Keratinocyte (primary cell): ENCODE measurements at regions not wholly inside any gene's neighbourhood (a gene's known extent, or its start where the extent isn't known, plus 50 kb on each side); places are given as distances from the start of the nearest gene placed in this dataset.

ENCODE experiments used
- DNase-seq: peaks from one replicate; pipeline ENCODE4 v3.0.0-alpha.2; 2011; ENCODE audit warnings: low read depth, missing footprints, low spot score
- FAIRE-seq: peaks from 2 replicates; lab custom pipeline; 2011; peaks lifted over from hg19 to GRCh38; lab: Jason Lieb, UNC
- H2AFZ ChIP-seq: 2 replicates; pipeline ENCODE4 v1.6.0; 2012; ENCODE audit warnings: low read length, control low read depth, inconsistent platforms; ENCODE audit not compliant: control insufficient read depth
- H3K27ac ChIP-seq: 2 replicates; pipeline ENCODE4 v1.5.1; 2011; ENCODE audit warnings: low read length; ENCODE audit not compliant: control insufficient read depth, insufficient read depth
- H3K27me3 ChIP-seq: 3 replicates; pipeline ENCODE4 v1.6.0; 2011; ENCODE audit warnings: low read length; ENCODE audit not compliant: control insufficient read depth, insufficient read depth; ENCODE audit errors: extremely low read depth
- H3K36me3 ChIP-seq, 2 experiments: 2 replicates in 1 of 2; 3 replicates in 1 of 2; pipeline ENCODE4 v1.5.1; 2011; ENCODE audit warnings: low read length in 2 of 2, mild to moderate bottlenecking in 1 of 2; ENCODE audit not compliant: control insufficient read depth in 2 of 2, insufficient read depth in 2 of 2; ENCODE audit errors: extremely low read depth in 1 of 2
- H3K4me1 ChIP-seq: 3 replicates; pipeline ENCODE4 v1.5.1; 2011; ENCODE audit warnings: low read length; ENCODE audit not compliant: control insufficient read depth, insufficient read depth; ENCODE audit errors: extremely low read depth
- H3K4me2 ChIP-seq: 3 replicates; pipeline ENCODE4 v1.6.0; 2011; ENCODE audit warnings: low read depth, low read length; ENCODE audit not compliant: control insufficient read depth, insufficient read depth; ENCODE audit errors: extremely low read depth
- H3K4me3 ChIP-seq, 3 experiments: fragments of 200-600 bp in 1 of 3; sonication (generic) in 1 of 3; 2 replicates in 2 of 3; 3 replicates in 1 of 3; pipeline ENCODE4 v1.5.1; 2011 to 2016; ENCODE audit warnings: low read length in 3 of 3, mild to moderate bottlenecking in 3 of 3, control low read depth in 2 of 3, inconsistent platforms in 1 of 3, low read depth in 1 of 3, mixed read lengths in 1 of 3, mixed run types in 1 of 3, moderate library complexity in 1 of 3; ENCODE audit not compliant: control insufficient read depth in 2 of 3, insufficient read depth in 2 of 3; ENCODE audit errors: extremely low read depth in 1 of 3
- H3K79me2 ChIP-seq: 2 replicates; pipeline ENCODE4 v1.6.0; 2012; ENCODE audit warnings: low read length; ENCODE audit not compliant: control insufficient read depth, insufficient read depth
- H3K9ac ChIP-seq: 3 replicates; pipeline ENCODE4 v1.6.0; 2011; ENCODE audit warnings: low read length; ENCODE audit not compliant: control insufficient read depth, insufficient read depth; ENCODE audit errors: extremely low read depth
- H3K9me1 ChIP-seq: 3 replicates; pipeline ENCODE4 v1.6.0; 2011; ENCODE audit warnings: low read length; ENCODE audit not compliant: control insufficient read depth, insufficient read depth; ENCODE audit errors: extremely low read depth
- H3K9me3 ChIP-seq: 2 replicates; pipeline ENCODE4 v1.5.1; 2012; ENCODE audit warnings: low read depth, low read length; ENCODE audit not compliant: control insufficient read depth
- H4K20me1 ChIP-seq: 3 replicates; pipeline ENCODE4 v1.6.0; 2011; ENCODE audit warnings: low read length; ENCODE audit not compliant: control insufficient read depth, insufficient read depth; ENCODE audit errors: extremely low read depth
- CTCF ChIP-seq, 3 experiments: IDR thresholded peaks in 1 of 3; conservative IDR thresholded peaks in 1 of 3; optimal IDR thresholded peaks in 1 of 3; 2 replicates in 2 of 3; 3 replicates in 1 of 3; pipeline versions ENCODE3 to v1.5.1; 2011; ENCODE audit warnings: low read length in 3 of 3, mild to moderate bottlenecking in 3 of 3, moderate library complexity in 2 of 3, control low read depth in 1 of 3, inconsistent platforms in 1 of 3; ENCODE audit not compliant: insufficient read depth in 2 of 3; ENCODE audit errors: extremely low read depth in 1 of 3
- EZH2 ChIP-seq: IDR thresholded peaks from one replicate; pipeline ENCODE4 v1.6.1; 2012; ENCODE audit warnings: inconsistent platforms, mild to moderate bottlenecking, low read length, moderate library complexity
- dilution Hi-C: fragments of 300-500 bp; cut with MboI; formaldehyde crosslinking; loops from one replicate; pipeline ENCODE4 v1.7.0; 2020; ENCODE audit warnings: low sequenced_read_pairs; ENCODE audit not compliant: extremely low pct_ligation_motif_present

GRCh38 chr2:60046529-60046928, 506.9 kb downstream of the BCL11A start:
- Histone ChIP-seq H3K9me3 (no peaks in the 10 kb centered on the region), H3K4me3 (no peak overlapping the region), H3K79me2 (no peaks in the 10 kb centered on the region), H3K4me1 (no peaks in the 10 kb centered on the region), H3K4me2 (no peak overlapping the region), H3K27me3 (no peaks in the 10 kb centered on the region), H3K36me3 (no peaks in the 10 kb centered on the region), H3K9me1 (no peaks in the 10 kb centered on the region), H3K9ac (no peak overlapping the region), H3K27ac (no peak overlapping the region), H4K20me1 (no peaks in the 10 kb centered on the region), H2AFZ (no peak overlapping the region)
- dilution Hi-C loops, result no loop called here
- DNase-seq (no peak), FAIRE-seq (no peak)
- TF ChIP-seq CTCF (optimal IDR thresholded peaks at IDR 0.05 in 1 of 3, IDR thresholded peaks at IDR 0.05 in 1 of 3, conservative IDR thresholded peaks at IDR 0.05 in 1 of 3; ENCODE audit: extremely low read depth in 1 of 3, insufficient read depth in 2 of 3, low read length in 3 of 3) (no peak), EZH2 (no peak)

- Histone ChIP-seq H3K9me3 (no peaks in the 10 kb centered on the region), H3K36me3 (no peaks in the 10 kb centered on the region), H3K4me2 (no peak overlapping the region), H3K9ac (no peak overlapping the region), H3K27me3 (no peaks in the 10 kb centered on the region), H3K79me2 (no peaks in the 10 kb centered on the region), H3K9me1 (no peaks in the 10 kb centered on the region), H3K4me1 (no peaks in the 10 kb centered on the region), H4K20me1 (no peaks in the 10 kb centered on the region), H2AFZ (no peak overlapping the region), H3K4me3 (no peak overlapping the region), H3K27ac (no peak overlapping the region)
- DNase-seq (no peak), FAIRE-seq (no peak)
- dilution Hi-C loops, result no loop called here
- TF ChIP-seq CTCF (optimal IDR thresholded peaks at IDR 0.05 in 1 of 3, IDR thresholded peaks at IDR 0.05 in 1 of 3, conservative IDR thresholded peaks at IDR 0.05 in 1 of 3; ENCODE audit: extremely low read depth in 1 of 3, insufficient read depth in 2 of 3, low read length in 3 of 3) (no peak), EZH2 (no peak)
Measured at GRCh38 chr2:60045456-60045855, 508.0 kb downstream of the BCL11A start.
